Activated naive CD8-positive, alpha-beta T cell treated with anti-CD3 and anti-CD28 coated beads for 36 hours (primary cell): ENCODE measurements at regions not wholly inside any gene's neighbourhood (a gene's known extent, or its start where the extent isn't known, plus 50 kb on each side); places are given as distances from the start of the nearest gene placed in this dataset.
"Not testable (repeated sequence)": the region's sequence is repeated elsewhere in the genome, so short reads cannot be mapped to it uniquely, and the experiment has no call there.

ENCODE experiments used
- DNase-seq: peaks from one replicate; pipeline ENCODE4 v3.0.0; 2021
- H3K27ac Mint-ChIP-seq: one replicate; pipeline ENCODE4 v1.8.0; 2022; ENCODE audit warnings: mild to moderate bottlenecking, moderate library complexity, mixed read lengths
- H3K27me3 Mint-ChIP-seq: one replicate; pipeline ENCODE4 v1.8.0; 2022; ENCODE audit warnings: mild to moderate bottlenecking, mixed read lengths
- H3K36me3 Mint-ChIP-seq: one replicate; pipeline ENCODE4 v1.8.0; 2021; ENCODE audit warnings: mild to moderate bottlenecking, mixed read lengths
- H3K4me1 Mint-ChIP-seq: one replicate; pipeline ENCODE4 v1.8.0; 2021; ENCODE audit warnings: mixed read lengths
- H3K4me3 Mint-ChIP-seq: one replicate; pipeline ENCODE4 v1.8.0; 2022; ENCODE audit warnings: mild to moderate bottlenecking, moderate library complexity, mixed read lengths
- H3K9me3 Mint-ChIP-seq: one replicate; pipeline ENCODE4 v1.8.0; 2022; ENCODE audit warnings: mixed read lengths

- H3K27me3 Mint-ChIP-seq, result no peaks in the 10 kb centered on the region
- H3K36me3 Mint-ChIP-seq, result no peaks in the 10 kb centered on the region
- peaks cover 12% of the 10 kb centered on the region for H3K9me3 Mint-ChIP-seq
- no peak for DNase-seq
- no peak overlapping the region for H3K4me3 Mint-ChIP-seq
- no peak overlapping the region for H3K27ac Mint-ChIP-seq
- no peaks in the 10 kb centered on the region for H3K4me1 Mint-ChIP-seq
These were observed 612.2 kb downstream of the TYW1 start for GRCh38 chr7:67608806-67609205.

GRCh38 chr7:67610897-67611296, 614.3 kb downstream of the TYW1 start:
- Mint-ChIP-seq H3K27ac (no peak overlapping the region), H3K27me3 (no peaks in the 10 kb centered on the region), H3K4me3 (no peak overlapping the region), H3K4me1 (no peaks in the 10 kb centered on the region), H3K36me3 (no peaks in the 10 kb centered on the region), H3K9me3 (peaks cover 5% of the 10 kb centered on the region)
- no peak for DNase-seq

- Mint-ChIP-seq H3K9me3 (peaks cover 9% of the 10 kb centered on the region), H3K36me3 (no peaks in the 10 kb centered on the region), H3K27me3 (peaks cover 5% of the 10 kb centered on the region), H3K4me1 (no peaks in the 10 kb centered on the region), H3K4me3 (no peak overlapping the region), H3K27ac (no peak overlapping the region)
- no peak for DNase-seq
These were observed 618.2 kb downstream of the TYW1 start for GRCh38 chr7:67614843-67615242.

GRCh38 chr7:67616517-67616916, 619.9 kb downstream of the TYW1 start:
- H3K36me3 Mint-ChIP-seq, result no peaks in the 10 kb centered on the region

GRCh38 chr7:67618556-67619162, 622.0 kb downstream of the TYW1 start:
- no peak overlapping the region for H3K27ac Mint-ChIP-seq
- no peak for DNase-seq
- no peak overlapping the region for H3K4me3 Mint-ChIP-seq
- H3K9me3 Mint-ChIP-seq, result peaks cover 5% of the 10 kb centered on the region
- H3K4me1 Mint-ChIP-seq, result no peaks in the 10 kb centered on the region
- H3K36me3 Mint-ChIP-seq, result no peaks in the 10 kb centered on the region
- peaks cover 13% of the 10 kb centered on the region for H3K27me3 Mint-ChIP-seq

More at GRCh38 chr7:67616517-67616916, 619.9 kb downstream of the TYW1 start:
- H3K4me1 Mint-ChIP-seq, result no peaks in the 10 kb centered on the region
- no peak overlapping the region for H3K27ac Mint-ChIP-seq
- no peak overlapping the region for H3K4me3 Mint-ChIP-seq
- peaks cover 9% of the 10 kb centered on the region for H3K9me3 Mint-ChIP-seq
- DNase-seq, result no peak
- H3K27me3 Mint-ChIP-seq, result peaks cover 13% of the 10 kb centered on the region

- peaks cover 13% of the 10 kb centered on the region for H3K27me3 Mint-ChIP-seq
- H3K27ac Mint-ChIP-seq, result no peak overlapping the region
- H3K4me1 Mint-ChIP-seq, result no peaks in the 10 kb centered on the region
- no peak for DNase-seq
- H3K4me3 Mint-ChIP-seq, result no peak overlapping the region
- peaks cover 5% of the 10 kb centered on the region for H3K9me3 Mint-ChIP-seq
- no peaks in the 10 kb centered on the region for H3K36me3 Mint-ChIP-seq
These were observed 622.5 kb downstream of the TYW1 start for GRCh38 chr7:67619175-67619574.

GRCh38 chr7:67620216-67620933, 623.7 kb downstream of the TYW1 start:
- Mint-ChIP-seq H3K27me3 (peaks cover 13% of the 10 kb centered on the region), H3K4me3 (no peak overlapping the region), H3K27ac (no peak overlapping the region), H3K4me1 (no peaks in the 10 kb centered on the region), H3K9me3 (peaks cover 3% of the 10 kb centered on the region), H3K36me3 (no peaks in the 10 kb centered on the region)
- DNase-seq, result no peak

GRCh38 chr7:67621704-67622103, 625.1 kb downstream of the TYW1 start:
- peaks cover 13% of the 10 kb centered on the region for H3K27me3 Mint-ChIP-seq
- no peak overlapping the region for H3K27ac Mint-ChIP-seq
- no peak overlapping the region for H3K4me3 Mint-ChIP-seq
- no peaks in the 10 kb centered on the region for H3K36me3 Mint-ChIP-seq
- peaks cover 1% of the 10 kb centered on the region for H3K4me1 Mint-ChIP-seq
- H3K9me3 Mint-ChIP-seq, result peaks cover under 1% of the 10 kb centered on the region
- no peak for DNase-seq

GRCh38 chr7:67625257-67625737, 628.7 kb downstream of the TYW1 start:
- Mint-ChIP-seq H3K27me3 (peaks cover 6% of the 10 kb centered on the region), H3K9me3 (no peaks in the 10 kb centered on the region), H3K36me3 (no peaks in the 10 kb centered on the region), H3K27ac (no peak overlapping the region), H3K4me3 (no peak overlapping the region), H3K4me1 (peaks cover 1% of the 10 kb centered on the region)
- peak; percentile 4 for DNase-seq

- Mint-ChIP-seq H3K27ac (no peak overlapping the region), H3K4me3 (no peak overlapping the region), H3K4me1 (no peaks in the 10 kb centered on the region), H3K27me3 (no peaks in the 10 kb centered on the region), H3K9me3 (no peaks in the 10 kb centered on the region), H3K36me3 (no peaks in the 10 kb centered on the region)
- no peak for DNase-seq
These were observed 634.8 kb downstream of the TYW1 start for GRCh38 chr7:67631476-67631875.

- Mint-ChIP-seq H3K36me3 (no peaks in the 10 kb centered on the region), H3K4me1 (no peaks in the 10 kb centered on the region), H3K4me3 (no peak overlapping the region), H3K27ac (no peak overlapping the region), H3K27me3 (peaks cover 3% of the 10 kb centered on the region), H3K9me3 (peaks cover 8% of the 10 kb centered on the region)
- DNase-seq, result no peak
These were observed 638.6 kb downstream of the TYW1 start for GRCh38 chr7:67635271-67635670.

- no peak for DNase-seq
These were observed 639.9 kb downstream of the TYW1 start for GRCh38 chr7:67636348-67637022.

GRCh38 chr7:67637023-67637358, 640.4 kb downstream of the TYW1 start:
- H3K27me3 Mint-ChIP-seq, result peaks cover 3% of the 10 kb centered on the region
- DNase-seq, result no peak

More at GRCh38 chr7:67636348-67637022, 639.9 kb downstream of the TYW1 start:
- no peak overlapping the region for H3K27ac Mint-ChIP-seq
- no peaks in the 10 kb centered on the region for H3K36me3 Mint-ChIP-seq
- peaks cover 3% of the 10 kb centered on the region for H3K27me3 Mint-ChIP-seq
- no peaks in the 10 kb centered on the region for H3K4me1 Mint-ChIP-seq
- peaks cover 8% of the 10 kb centered on the region for H3K9me3 Mint-ChIP-seq
- no peak overlapping the region for H3K4me3 Mint-ChIP-seq

GRCh38 chr7:67642542-67642941, 645.9 kb downstream of the TYW1 start:
- not testable (repeated sequence) for H3K27me3 Mint-ChIP-seq, H3K4me3 Mint-ChIP-seq, DNase-seq, H3K9me3 Mint-ChIP-seq, H3K4me1 Mint-ChIP-seq, H3K36me3 Mint-ChIP-seq, H3K27ac Mint-ChIP-seq

More at GRCh38 chr7:67637023-67637358, 640.4 kb downstream of the TYW1 start:
- no peaks in the 10 kb centered on the region for H3K36me3 Mint-ChIP-seq
- no peak overlapping the region for H3K27ac Mint-ChIP-seq
- no peak overlapping the region for H3K4me3 Mint-ChIP-seq
- H3K4me1 Mint-ChIP-seq, result no peaks in the 10 kb centered on the region
- H3K9me3 Mint-ChIP-seq, result peaks cover 8% of the 10 kb centered on the region

- Mint-ChIP-seq H3K9me3 (peaks cover 8% of the 10 kb centered on the region), H3K36me3 (no peaks in the 10 kb centered on the region)
These were observed 647.5 kb downstream of the TYW1 start for GRCh38 chr7:67644151-67644550.

More at GRCh38 chr7:67644151-67644550, 647.5 kb downstream of the TYW1 start:
- no peak for DNase-seq
- no peaks in the 10 kb centered on the region for H3K27me3 Mint-ChIP-seq
- H3K4me1 Mint-ChIP-seq, result no peaks in the 10 kb centered on the region
- no peak overlapping the region for H3K27ac Mint-ChIP-seq
- no peak overlapping the region for H3K4me3 Mint-ChIP-seq
